MCF 10A (cell line): ENCODE measurements at regions not wholly inside any gene's neighbourhood (a gene's known extent, or its start where the extent isn't known, plus 50 kb on each side); places are given as distances from the start of the nearest gene placed in this dataset.

Source experiments
- BruUV-seq: library from RNA; stranded (reverse); fragments of 400-500 nt; replicated peaks from 2 replicates; lab custom pipeline; 2021; lab: Mats Ljungman, UMichigan
- CTCF ChIA-PET: fragments of 300-600 bp; sonication (Branson Sonifier 250); formaldehyde crosslinking; extraction: SDS; loops from one replicate; lab custom pipeline; 2021; ENCODE audit warnings: antibody characterized with exemption, inconsistent platforms; lab: Yijun Ruan, JAX
- POLR2A ChIA-PET: fragments of 300-600, 350-650 bp; sonication (Branson Sonifier 250); formaldehyde crosslinking; extraction: SDS; loops from one replicate; lab custom pipeline; 2020; ENCODE audit warnings: antibody characterized with exemption, inconsistent platforms; lab: Yijun Ruan, JAX
- DNase-seq: peaks from one replicate; pipeline ENCODE4 v3.0.0-alpha.2; 2018; ENCODE audit not compliant: unreplicated experiment
- H3K27ac Mint-ChIP-seq: one replicate; pipeline ENCODE4 v1.8.0; 2022; ENCODE audit warnings: mild to moderate bottlenecking, low read depth, mixed read lengths; ENCODE audit not compliant: unreplicated experiment
- H3K27me3 Mint-ChIP-seq: one replicate; pipeline ENCODE4 v1.8.0; 2022; ENCODE audit warnings: mixed read lengths; ENCODE audit not compliant: insufficient read depth, unreplicated experiment
- H3K36me3 Mint-ChIP-seq: one replicate; pipeline ENCODE4 v1.8.0; 2022; ENCODE audit warnings: mild to moderate bottlenecking, moderate library complexity, mixed read lengths; ENCODE audit not compliant: insufficient read depth, unreplicated experiment
- H3K4me1 Mint-ChIP-seq: one replicate; pipeline ENCODE4 v1.8.0; 2022; ENCODE audit warnings: mixed read lengths; ENCODE audit not compliant: insufficient read depth, unreplicated experiment
- H3K4me3 Mint-ChIP-seq: one replicate; pipeline ENCODE4 v1.8.0; 2022; ENCODE audit warnings: mild to moderate bottlenecking, moderate library complexity, mixed read lengths; ENCODE audit not compliant: unreplicated experiment
- H3K9me3 Mint-ChIP-seq: one replicate; pipeline ENCODE4 v1.8.0; 2022; ENCODE audit warnings: mixed read lengths; ENCODE audit not compliant: unreplicated experiment
- CTCF ChIP-seq: fragments of 200-600 bp; IDR thresholded peaks from one replicate; pipeline ENCODE4 v1.8.0; 2022; ENCODE audit warnings: antibody characterized with exemption, mild to moderate bottlenecking; ENCODE audit not compliant: unreplicated experiment
- intact Hi-C: fragments of 100-400 bp; cut with micrococcal nuclease; formaldehyde crosslinking; loops from 2 replicates; pipeline ENCODE4 v1.14.1; 2022

- Mint-ChIP-seq H3K9me3 (no peaks in the 10 kb centered on the region), H3K27me3 (peaks cover 11% of the 10 kb centered on the region), H3K4me3 (no peak overlapping the region), H3K36me3 (no peaks in the 10 kb centered on the region), H3K4me1 (no peaks in the 10 kb centered on the region), H3K27ac (no peak overlapping the region)
- TF ChIP-seq CTCF: no peak
- CTCF ChIA-PET: interaction anchor here (1.6 kb wide), 1 partner anchor 13 kb away, joined by 5 read pairs; no protein-coding TSS in a partner anchor
- POLR2A ChIA-PET: no interaction called here
- no peak for DNase-seq
- BruUV-seq: no TSS peak
- intact Hi-C loops: loop anchor here (10.0 kb wide), 1 partner anchor 125 kb away; no protein-coding TSS in a partner anchor
Observed at GRCh38 chr11:11149671-11150459, 203.2 kb downstream of the CSNK2A3 start.

GRCh38 chr11:11148596-11148995, 204.5 kb downstream of the CSNK2A3 start:
- H3K4me3 Mint-ChIP-seq: no peak overlapping the region
- TF ChIP-seq CTCF: no peak
- no peaks in the 10 kb centered on the region for H3K36me3 Mint-ChIP-seq
- DNase-seq: no peak
- no peaks in the 10 kb centered on the region for H3K9me3 Mint-ChIP-seq
- ChIA-PET POLR2A (interaction anchor here (0.7 kb wide), 1 partner anchor 19 kb away, joined by 3 read pairs; no protein-coding TSS in a partner anchor), CTCF (interaction anchor here (0.5 to 1.6 kb wide), 4 partner anchors 15 to 571 kb away, joined by 3 to 5 read pairs (median 3); no protein-coding TSS in a partner anchor)
- no TSS peak for BruUV-seq
- no peaks in the 10 kb centered on the region for H3K27me3 Mint-ChIP-seq
- intact Hi-C loops: no loop called here
- H3K27ac Mint-ChIP-seq: no peak overlapping the region
- no peaks in the 10 kb centered on the region for H3K4me1 Mint-ChIP-seq

GRCh38 chr11:11148104-11148509, 204.9 kb downstream of the CSNK2A3 start:
- no TSS peak for BruUV-seq
- no peaks in the 10 kb centered on the region for H3K27me3 Mint-ChIP-seq
- no peaks in the 10 kb centered on the region for H3K9me3 Mint-ChIP-seq
- no peaks in the 10 kb centered on the region for H3K36me3 Mint-ChIP-seq
- peak; percentile 50 for DNase-seq
- H3K27ac Mint-ChIP-seq: no peak overlapping the region
- no peaks in the 10 kb centered on the region for H3K4me1 Mint-ChIP-seq
- ChIA-PET POLR2A (interaction anchor here (0.7 kb wide), 1 partner anchor 19 kb away, joined by 3 read pairs; no protein-coding TSS in a partner anchor), CTCF (interaction anchor here (0.8 to 1.6 kb wide), 2 partner anchors 15 to 22 kb away, joined by 3 to 5 read pairs; no protein-coding TSS in a partner anchor)
- intact Hi-C loops: no loop called here
- H3K4me3 Mint-ChIP-seq: no peak overlapping the region
- no peak for TF ChIP-seq CTCF

GRCh38 chr11:11146830-11147229, 206.2 kb downstream of the CSNK2A3 start:
- no peaks in the 10 kb centered on the region for H3K4me1 Mint-ChIP-seq
- no peak for DNase-seq
- intact Hi-C loops: no loop called here
- no peaks in the 10 kb centered on the region for H3K27me3 Mint-ChIP-seq
- BruUV-seq: no TSS peak
- H3K36me3 Mint-ChIP-seq: no peaks in the 10 kb centered on the region
- H3K27ac Mint-ChIP-seq: no peak overlapping the region
- H3K9me3 Mint-ChIP-seq: no peaks in the 10 kb centered on the region
- no peak overlapping the region for H3K4me3 Mint-ChIP-seq
- POLR2A ChIA-PET: no interaction called here
- CTCF ChIA-PET: interaction anchor here (0.9 kb wide), 1 partner anchor 31 kb away, joined by 3 read pairs; no protein-coding TSS in a partner anchor
- TF ChIP-seq CTCF: no peak
